ENCODE measurements at regions not wholly inside any gene's neighbourhood (a gene's known extent, or its start where the extent isn't known, plus 50 kb on each side); places are given as distances from the start of the nearest gene placed in this dataset.

DNA sequence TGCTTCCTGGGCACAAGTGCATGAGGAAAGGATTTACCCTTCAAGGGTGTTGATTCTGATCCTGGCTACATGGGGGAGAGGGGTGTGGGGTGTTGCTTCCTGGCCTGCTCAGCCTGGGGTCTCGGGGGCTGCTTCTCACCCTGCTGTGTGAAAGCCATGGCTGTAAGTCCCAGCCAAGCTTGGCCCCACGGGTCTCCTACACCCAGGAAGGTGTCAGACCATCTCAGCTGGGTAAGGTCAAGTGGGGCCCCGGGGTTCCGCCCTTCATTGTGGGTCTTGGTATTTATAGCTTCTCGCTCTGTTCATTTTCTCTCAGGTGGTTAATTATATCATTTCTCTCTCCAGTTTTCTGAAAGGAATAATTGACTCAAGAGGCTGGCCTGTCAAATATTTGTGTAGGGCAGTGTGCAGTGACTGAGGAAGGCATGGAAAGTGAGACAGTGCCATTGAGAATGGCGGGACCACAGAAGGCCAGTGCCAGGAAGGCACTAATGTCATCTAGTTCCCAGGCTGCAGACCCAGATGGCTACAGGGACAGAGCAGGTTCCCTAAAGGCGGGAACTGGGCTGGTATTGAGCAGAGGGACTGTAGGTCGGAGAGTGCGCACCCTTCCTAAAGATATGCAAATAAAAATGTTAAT is 126.0 kb downstream of the FOXD1 start:
- ATAC-seq (no peak), DNase-seq (no peak)
- no peaks in the 10 kb centered on the region for H3K4me1 ChIP-seq
- H3K9me3 ChIP-seq = no peaks in the 10 kb centered on the region
- H3K4me3 ChIP-seq = no peak overlapping the region
- TF ChIP-seq CTCF (IDR thresholded peaks at IDR 0.05) = no peak
- no peaks in the 10 kb centered on the region for H3K36me3 ChIP-seq
- no peak overlapping the region for H3K27ac ChIP-seq
- intact Hi-C loops (cut with DNase I) = no loop called here
- H3K27me3 ChIP-seq (ENCODE audit: low read depth) = peaks cover 21% of the 10 kb centered on the region

GRCh38 chr5:73321757-73322436 is 126.7 kb downstream of the FOXD1 start:
- DNase-seq (no peak), ATAC-seq (no peak)
- Histone ChIP-seq H3K27me3 (ENCODE audit: low read depth) (peaks cover 27% of the 10 kb centered on the region), H3K4me1 (no peaks in the 10 kb centered on the region), H3K36me3 (no peaks in the 10 kb centered on the region), H3K4me3 (no peak overlapping the region), H3K27ac (no peak overlapping the region), H3K9me3 (no peaks in the 10 kb centered on the region)
- intact Hi-C loops (cut with DNase I) = no loop called here
- no peak for TF ChIP-seq CTCF (IDR thresholded peaks at IDR 0.05)

- ATAC-seq = no peak
- Histone ChIP-seq H3K4me3 (no peak overlapping the region), H3K9me3 (no peaks in the 10 kb centered on the region), H3K36me3 (no peaks in the 10 kb centered on the region), H3K27me3 (ENCODE audit: low read depth) (peaks cover 45% of the 10 kb centered on the region), H3K4me1 (no peaks in the 10 kb centered on the region), H3K27ac (no peak overlapping the region)
- DNase-seq = no peak
- intact Hi-C loops (cut with DNase I) = no loop called here
- no peak for TF ChIP-seq CTCF (IDR thresholded peaks at IDR 0.05)
Observed at GRCh38 chr5:73319036-73319435, 129.5 kb downstream of the FOXD1 start.

GRCh38 chr5:73318308-73318719 is 130.3 kb downstream of the FOXD1 start:
- no peaks in the 10 kb centered on the region for H3K36me3 ChIP-seq
- no peaks in the 10 kb centered on the region for H3K4me1 ChIP-seq
- H3K9me3 ChIP-seq = no peaks in the 10 kb centered on the region
- H3K27me3 ChIP-seq (ENCODE audit: low read depth) = peaks cover 44% of the 10 kb centered on the region
- no peak overlapping the region for H3K27ac ChIP-seq
- no peak for DNase-seq
- no peak for TF ChIP-seq CTCF (IDR thresholded peaks at IDR 0.05)
- intact Hi-C loops (cut with DNase I) = no loop called here
- no peak for ATAC-seq
- H3K4me3 ChIP-seq = no peak overlapping the region

DNA sequence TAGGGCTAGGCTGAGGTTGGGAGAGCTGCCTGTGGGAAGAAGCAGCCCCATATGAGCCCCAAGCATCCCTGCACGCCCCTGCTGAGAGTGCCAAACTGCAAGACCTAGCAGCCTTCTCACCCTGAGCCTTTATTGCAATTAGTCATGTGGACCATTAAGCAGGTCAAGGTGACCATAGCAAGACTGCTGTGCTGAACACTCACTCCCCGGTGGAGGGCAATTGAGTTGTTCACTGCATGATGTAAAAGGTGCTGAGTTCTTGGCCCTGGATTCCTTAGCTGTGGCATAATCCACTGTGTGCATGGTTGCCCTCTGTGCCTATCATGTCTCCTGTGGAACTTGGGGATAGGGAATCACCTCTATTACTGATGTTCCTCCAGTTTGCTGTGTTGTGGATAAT is 131.1 kb downstream of the FOXD1 start:
- ATAC-seq (no peak), DNase-seq (no peak)
- intact Hi-C loops (cut with DNase I) = no loop called here
- TF ChIP-seq CTCF (IDR thresholded peaks at IDR 0.05) = no peak
- Histone ChIP-seq H3K27ac (no peak overlapping the region), H3K9me3 (no peaks in the 10 kb centered on the region), H3K4me3 (no peak overlapping the region), H3K27me3 (ENCODE audit: low read depth) (peaks cover 44% of the 10 kb centered on the region), H3K4me1 (no peaks in the 10 kb centered on the region), H3K36me3 (no peaks in the 10 kb centered on the region)

Measured in lower lobe of right lung (tissue), 2 donors.